OCI-LY7 (cell line): ENCODE measurements at regions not wholly inside any gene's neighbourhood (a gene's known extent, or its start where the extent isn't known, plus 50 kb on each side); places are given as distances from the start of the nearest gene placed in this dataset.

Experiments
- EZH2phosphoT487 ChIP-seq: fragments of 200-600 bp; sonication (generic); IDR thresholded peaks from 2 replicates; pipeline ENCODE4 v1.6.1; 2018; ENCODE audit warnings: low read depth, borderline replicate concordance, mild to moderate bottlenecking, mixed run types, antibody characterized with exemption, low read length, moderate library complexity, mixed read lengths
- TF ChIP-seq, protein P1 (sequence below): fragments of 200-600 bp; sonication (generic); conservative IDR thresholded peaks from 2 replicates; pipeline ENCODE4 v1.5.1; 2014; ENCODE audit warnings: mild to moderate bottlenecking, antibody characterized with exemption, low read length, moderate library complexity, mixed read lengths

- TF ChIP-seq, protein P1, sequence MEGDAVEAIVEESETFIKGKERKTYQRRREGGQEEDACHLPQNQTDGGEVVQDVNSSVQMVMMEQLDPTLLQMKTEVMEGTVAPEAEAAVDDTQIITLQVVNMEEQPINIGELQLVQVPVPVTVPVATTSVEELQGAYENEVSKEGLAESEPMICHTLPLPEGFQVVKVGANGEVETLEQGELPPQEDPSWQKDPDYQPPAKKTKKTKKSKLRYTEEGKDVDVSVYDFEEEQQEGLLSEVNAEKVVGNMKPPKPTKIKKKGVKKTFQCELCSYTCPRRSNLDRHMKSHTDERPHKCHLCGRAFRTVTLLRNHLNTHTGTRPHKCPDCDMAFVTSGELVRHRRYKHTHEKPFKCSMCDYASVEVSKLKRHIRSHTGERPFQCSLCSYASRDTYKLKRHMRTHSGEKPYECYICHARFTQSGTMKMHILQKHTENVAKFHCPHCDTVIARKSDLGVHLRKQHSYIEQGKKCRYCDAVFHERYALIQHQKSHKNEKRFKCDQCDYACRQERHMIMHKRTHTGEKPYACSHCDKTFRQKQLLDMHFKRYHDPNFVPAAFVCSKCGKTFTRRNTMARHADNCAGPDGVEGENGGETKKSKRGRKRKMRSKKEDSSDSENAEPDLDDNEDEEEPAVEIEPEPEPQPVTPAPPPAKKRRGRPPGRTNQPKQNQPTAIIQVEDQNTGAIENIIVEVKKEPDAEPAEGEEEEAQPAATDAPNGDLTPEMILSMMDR, result no peak
- TF ChIP-seq EZH2phosphoT487, result no peak
Observed at GRCh38 chr2:72008608-72009007, 139.1 kb downstream of the CYP26B1 start.
